Astrocyte of the cerebellum (primary cell): ENCODE measurements at regions not wholly inside any gene's neighbourhood (a gene's known extent, or its start where the extent isn't known, plus 50 kb on each side); places are given as distances from the start of the nearest gene placed in this dataset.

Experiments
- DNase-seq: peaks from one replicate; pipeline ENCODE4 v3.0.0-alpha.2; 2011; ENCODE audit warnings: low read depth
- H3K4me3 ChIP-seq: 2 replicates; pipeline ENCODE4 v1.5.1; 2011; ENCODE audit warnings: mild to moderate bottlenecking, low read depth, low read length, moderate library complexity
- in situ Hi-C: cut with HindIII; loops from 2 replicates; pipeline ENCODE4 v1.10.0; 2017; ENCODE audit warnings: low sequenced_read_pairs
- TF ChIP-seq, protein P1 (sequence below): IDR thresholded peaks from 2 replicates; pipeline ENCODE4 v1.5.1; 2012; ENCODE audit warnings: low read length, low read depth, moderate library complexity, mild to moderate bottlenecking; ENCODE audit errors: missing control alignments

DNA sequence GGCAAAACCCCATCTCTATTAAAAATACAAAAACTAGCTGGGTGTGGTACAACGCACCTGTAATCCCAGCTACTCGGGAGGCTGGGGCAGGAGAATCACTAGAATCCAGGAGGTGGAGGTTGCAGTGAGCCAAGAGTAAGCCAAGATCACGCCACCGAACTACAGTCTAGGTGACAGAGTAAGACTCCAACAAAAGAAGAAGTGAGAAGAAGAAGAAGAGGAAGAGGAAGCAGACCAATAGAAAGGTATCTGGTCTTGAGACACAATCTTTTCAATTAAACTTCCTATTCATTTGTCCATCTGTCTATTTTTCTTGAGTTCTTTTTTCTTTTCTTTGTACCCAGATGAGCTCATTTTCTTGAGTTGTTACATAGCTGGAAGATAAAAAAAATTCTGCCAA lies 55.7 kb upstream of the ACADM start:
- in situ Hi-C loops, result no loop called here
- H3K4me3 ChIP-seq, result no peak overlapping the region
- no peak for DNase-seq
- TF ChIP-seq, protein P1, sequence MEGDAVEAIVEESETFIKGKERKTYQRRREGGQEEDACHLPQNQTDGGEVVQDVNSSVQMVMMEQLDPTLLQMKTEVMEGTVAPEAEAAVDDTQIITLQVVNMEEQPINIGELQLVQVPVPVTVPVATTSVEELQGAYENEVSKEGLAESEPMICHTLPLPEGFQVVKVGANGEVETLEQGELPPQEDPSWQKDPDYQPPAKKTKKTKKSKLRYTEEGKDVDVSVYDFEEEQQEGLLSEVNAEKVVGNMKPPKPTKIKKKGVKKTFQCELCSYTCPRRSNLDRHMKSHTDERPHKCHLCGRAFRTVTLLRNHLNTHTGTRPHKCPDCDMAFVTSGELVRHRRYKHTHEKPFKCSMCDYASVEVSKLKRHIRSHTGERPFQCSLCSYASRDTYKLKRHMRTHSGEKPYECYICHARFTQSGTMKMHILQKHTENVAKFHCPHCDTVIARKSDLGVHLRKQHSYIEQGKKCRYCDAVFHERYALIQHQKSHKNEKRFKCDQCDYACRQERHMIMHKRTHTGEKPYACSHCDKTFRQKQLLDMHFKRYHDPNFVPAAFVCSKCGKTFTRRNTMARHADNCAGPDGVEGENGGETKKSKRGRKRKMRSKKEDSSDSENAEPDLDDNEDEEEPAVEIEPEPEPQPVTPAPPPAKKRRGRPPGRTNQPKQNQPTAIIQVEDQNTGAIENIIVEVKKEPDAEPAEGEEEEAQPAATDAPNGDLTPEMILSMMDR, result no peak

DNA sequence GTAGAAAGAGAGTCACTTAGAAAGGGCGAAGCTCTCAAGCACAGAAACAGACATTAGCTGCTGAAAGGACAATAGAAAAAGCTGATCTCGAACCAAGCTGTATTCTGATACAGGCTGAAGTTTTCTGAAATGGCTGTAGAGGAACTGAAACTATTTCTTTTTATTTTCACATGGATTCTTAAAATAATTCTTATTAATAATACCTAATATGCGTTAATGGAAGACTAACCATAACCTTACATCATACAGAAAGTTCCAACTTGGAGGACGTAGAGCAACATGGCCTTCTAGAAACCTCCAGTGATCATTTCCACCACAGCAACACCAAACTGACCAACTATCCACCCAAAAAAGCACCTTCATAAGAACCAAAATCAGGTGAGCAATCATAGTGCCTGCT lies 52.8 kb upstream of the ACADM start:
- in situ Hi-C loops, result no loop called here
- TF ChIP-seq, protein P1, result no peak
- no peak for DNase-seq
- no peak overlapping the region for H3K4me3 ChIP-seq

DNA sequence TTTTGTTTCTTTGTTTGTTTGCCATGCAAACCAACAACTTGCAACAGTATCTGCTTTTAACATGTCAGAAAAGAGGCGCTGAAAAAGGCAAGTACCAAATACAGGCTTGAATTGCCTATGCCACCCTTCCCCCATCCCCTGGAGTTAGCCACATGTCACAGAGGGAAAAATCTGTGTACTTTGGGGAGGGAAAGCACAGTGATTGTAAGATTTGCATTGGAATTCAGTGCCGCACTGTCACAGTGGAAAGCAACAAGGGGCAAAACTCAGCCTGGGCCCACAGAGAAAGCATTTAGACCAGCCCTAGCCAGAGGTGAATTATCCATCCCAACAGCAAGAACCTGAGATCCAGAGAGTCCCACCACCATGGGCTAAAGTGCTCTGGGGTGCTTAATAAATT lies 52.4 kb upstream of the ACADM start:
- TF ChIP-seq, protein P1, result no peak
- in situ Hi-C loops, result no loop called here
- no peak overlapping the region for H3K4me3 ChIP-seq
- no peak for DNase-seq

DNA sequence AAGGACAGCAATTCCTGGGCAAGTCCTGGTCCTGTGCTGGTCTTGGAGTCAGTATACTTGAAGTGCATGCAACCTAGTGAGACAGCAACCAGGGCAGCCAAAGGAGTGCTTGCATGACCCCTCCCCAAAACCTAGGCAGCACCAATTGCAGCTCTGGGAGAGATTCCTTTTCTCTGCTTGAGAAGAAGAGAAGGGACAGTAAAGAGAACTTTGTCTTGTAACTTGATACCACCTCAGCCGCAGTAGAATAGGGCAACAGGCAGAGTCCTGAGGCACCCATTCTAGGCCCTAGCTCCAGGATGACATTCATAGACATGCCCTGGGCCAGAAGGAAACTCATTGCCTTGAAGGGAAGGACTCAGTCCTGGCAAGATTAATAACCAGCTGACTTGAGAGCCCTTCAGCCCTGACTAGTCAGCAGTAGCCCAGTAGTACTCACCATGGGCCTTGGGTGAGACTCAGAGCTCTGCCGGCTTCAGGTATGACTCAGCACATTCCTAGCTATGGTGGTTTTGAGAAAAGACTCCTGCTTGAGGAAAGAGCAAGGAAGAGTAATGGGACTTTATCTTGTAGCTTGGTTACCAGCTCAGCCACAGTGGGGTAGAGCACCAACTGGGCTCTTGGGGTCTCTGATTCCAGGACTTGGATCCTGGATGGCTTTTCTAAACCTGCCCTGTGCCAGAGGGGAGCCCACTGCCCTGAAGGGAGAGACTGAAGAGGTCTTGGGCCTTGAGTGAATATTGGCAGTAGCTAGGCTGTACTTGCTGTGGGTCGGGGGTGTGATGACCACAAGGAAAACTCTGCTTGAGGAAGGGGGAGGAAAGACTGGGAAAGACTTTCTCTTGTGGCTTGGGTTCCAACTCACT lies 51.7 kb upstream of the ACADM start:
- in situ Hi-C loops, result no loop called here
- peak; percentile 54 for DNase-seq
- TF ChIP-seq, protein P1, result no peak
- H3K4me3 ChIP-seq, result no peak overlapping the region

DNA sequence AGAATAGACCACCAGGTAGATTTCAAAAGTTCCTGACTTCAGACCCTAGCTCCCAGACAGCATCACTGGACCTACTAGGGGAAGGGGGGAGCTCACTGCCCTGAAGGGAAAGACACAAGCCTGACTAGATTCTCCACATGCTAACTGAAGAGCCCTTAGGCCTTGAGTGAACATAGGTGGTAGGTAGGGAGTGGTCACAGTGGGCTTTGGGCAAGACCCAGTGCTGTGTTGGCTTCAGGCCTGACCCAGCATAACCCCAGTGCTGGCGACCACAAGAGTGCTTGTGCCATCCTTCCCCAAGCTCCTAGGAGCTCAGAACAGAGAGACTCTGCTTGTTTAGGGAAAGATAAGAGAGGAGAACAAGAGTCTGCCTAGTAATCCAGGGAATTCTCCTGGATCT lies 51.1 kb upstream of the ACADM start:
- no peak overlapping the region for H3K4me3 ChIP-seq
- TF ChIP-seq, protein P1, result no peak
- no peak for DNase-seq
- in situ Hi-C loops, result no loop called here

DNA sequence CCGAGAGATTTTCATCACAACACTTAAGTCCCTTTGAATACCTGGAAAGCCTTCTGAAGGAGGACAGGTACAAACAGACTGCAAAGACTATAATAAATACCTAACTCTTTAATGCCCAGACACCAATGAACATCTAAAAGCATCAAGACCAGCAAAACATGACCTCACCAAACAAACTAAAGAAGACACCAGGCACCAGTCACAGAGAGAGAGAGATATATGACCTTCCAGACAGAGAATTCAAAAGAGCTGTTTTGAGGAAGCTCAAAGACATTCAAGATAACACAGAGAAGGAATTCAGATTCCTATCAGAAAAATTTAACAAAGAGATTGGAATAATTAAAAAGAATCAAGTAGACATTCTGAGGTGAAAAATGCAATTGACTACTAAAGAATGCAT lies 50.6 kb upstream of the ACADM start:
- in situ Hi-C loops, result no loop called here

More for the DNA sequence above, 50.6 kb upstream of the ACADM start:
- TF ChIP-seq, protein P1, result no peak
- DNase-seq, result no peak
- H3K4me3 ChIP-seq, result no peak overlapping the region
